ENCODE measurements at regions not wholly inside any gene's neighbourhood (a gene's known extent, or its start where the extent isn't known, plus 50 kb on each side); places are given as distances from the start of the nearest gene placed in this dataset.
"Not testable (repeated sequence)": the region's sequence is repeated elsewhere in the genome, so short reads cannot be mapped to it uniquely, and the experiment has no call there.

GRCh38 chrY:18904296-18904695 is 130.8 kb upstream of the HSFY2 start:
- H3K4me3 Mint-ChIP-seq, result no peak overlapping the region
- H3K27me3 Mint-ChIP-seq, result no peaks in the 10 kb centered on the region
- intact Hi-C loops (cut with micrococcal nuclease), result no loop called here
- H3K4me1 Mint-ChIP-seq (ENCODE audit: low read depth), result peaks cover 11% of the 10 kb centered on the region
- H3K36me3 Mint-ChIP-seq (ENCODE audit: low read depth), result no peaks in the 10 kb centered on the region
- no peaks in the 10 kb centered on the region for H3K9me3 Mint-ChIP-seq
- no peak overlapping the region for H3K27ac Mint-ChIP-seq

GRCh38 chrY:18891994-18892393 is 118.5 kb upstream of the HSFY2 start:
- intact Hi-C loops (cut with micrococcal nuclease), result no loop called here
- H3K27ac Mint-ChIP-seq, result no peak overlapping the region
- no peak overlapping the region for H3K4me3 Mint-ChIP-seq
- H3K4me1 Mint-ChIP-seq (ENCODE audit: low read depth), result no peaks in the 10 kb centered on the region
- H3K27me3 Mint-ChIP-seq, result no peaks in the 10 kb centered on the region
- peaks cover 19% of the 10 kb centered on the region for H3K9me3 Mint-ChIP-seq
- no peaks in the 10 kb centered on the region for H3K36me3 Mint-ChIP-seq (ENCODE audit: low read depth)

GRCh38 chrY:18889548-18889947 is 116.0 kb upstream of the HSFY2 start:
- no peaks in the 10 kb centered on the region for H3K36me3 Mint-ChIP-seq (ENCODE audit: low read depth)
- H3K27me3 Mint-ChIP-seq, result no peaks in the 10 kb centered on the region
- intact Hi-C loops (cut with micrococcal nuclease), result no loop called here
- no peaks in the 10 kb centered on the region for H3K4me1 Mint-ChIP-seq (ENCODE audit: low read depth)
- no peak overlapping the region for H3K27ac Mint-ChIP-seq
- no peak overlapping the region for H3K4me3 Mint-ChIP-seq
- peaks cover under 1% of the 10 kb centered on the region for H3K9me3 Mint-ChIP-seq

GRCh38 chrY:18884748-18885147 is 111.2 kb upstream of the HSFY2 start:
- H3K27ac Mint-ChIP-seq, result no peak overlapping the region
- H3K9me3 Mint-ChIP-seq, result no peaks in the 10 kb centered on the region
- intact Hi-C loops (cut with micrococcal nuclease), result no loop called here
- no peaks in the 10 kb centered on the region for H3K27me3 Mint-ChIP-seq
- no peaks in the 10 kb centered on the region for H3K36me3 Mint-ChIP-seq (ENCODE audit: low read depth)
- no peaks in the 10 kb centered on the region for H3K4me1 Mint-ChIP-seq (ENCODE audit: low read depth)
- H3K4me3 Mint-ChIP-seq, result no peak overlapping the region

- H3K27me3 Mint-ChIP-seq; H3K4me1 Mint-ChIP-seq (ENCODE audit: low read depth); H3K9me3 Mint-ChIP-seq; H3K4me3 Mint-ChIP-seq; intact Hi-C loops (cut with micrococcal nuclease); H3K36me3 Mint-ChIP-seq (ENCODE audit: low read depth); H3K27ac Mint-ChIP-seq: not testable (repeated sequence)
Observed at GRCh38 chrY:18869145-18869544, 95.6 kb upstream of the HSFY2 start.

GRCh38 chrY:18866887-18867551 is 93.5 kb upstream of the HSFY2 start:
- H3K9me3 Mint-ChIP-seq; H3K36me3 Mint-ChIP-seq (ENCODE audit: low read depth); intact Hi-C loops (cut with micrococcal nuclease); H3K4me1 Mint-ChIP-seq (ENCODE audit: low read depth); H3K27me3 Mint-ChIP-seq; H3K4me3 Mint-ChIP-seq; H3K27ac Mint-ChIP-seq: not testable (repeated sequence)

GRCh38 chrY:18860856-18861255 is 87.3 kb upstream of the HSFY2 start:
- H3K4me3 Mint-ChIP-seq; H3K4me1 Mint-ChIP-seq (ENCODE audit: low read depth); H3K9me3 Mint-ChIP-seq; H3K36me3 Mint-ChIP-seq (ENCODE audit: low read depth); H3K27me3 Mint-ChIP-seq; H3K27ac Mint-ChIP-seq; intact Hi-C loops (cut with micrococcal nuclease): not testable (repeated sequence)

GRCh38 chrY:18858484-18859191 is 85.1 kb upstream of the HSFY2 start:
- H3K4me1 Mint-ChIP-seq (ENCODE audit: low read depth); H3K27me3 Mint-ChIP-seq; H3K36me3 Mint-ChIP-seq (ENCODE audit: low read depth); intact Hi-C loops (cut with micrococcal nuclease); H3K9me3 Mint-ChIP-seq; H3K27ac Mint-ChIP-seq; H3K4me3 Mint-ChIP-seq: not testable (repeated sequence)

- H3K4me1 Mint-ChIP-seq (ENCODE audit: low read depth); H3K27ac Mint-ChIP-seq; H3K4me3 Mint-ChIP-seq; H3K36me3 Mint-ChIP-seq (ENCODE audit: low read depth); H3K27me3 Mint-ChIP-seq; intact Hi-C loops (cut with micrococcal nuclease); H3K9me3 Mint-ChIP-seq: not testable (repeated sequence)
Observed at GRCh38 chrY:18855184-18855583, 81.6 kb upstream of the HSFY2 start.

- not testable (repeated sequence) for H3K27ac Mint-ChIP-seq, H3K4me3 Mint-ChIP-seq
Observed at GRCh38 chrY:18853323-18853722, 79.8 kb upstream of the HSFY2 start.

GRCh38 chrY:18836643-18837042 is 63.1 kb upstream of the HSFY2 start:
- H3K27ac Mint-ChIP-seq; H3K4me3 Mint-ChIP-seq; H3K4me1 Mint-ChIP-seq (ENCODE audit: low read depth); H3K9me3 Mint-ChIP-seq; H3K36me3 Mint-ChIP-seq (ENCODE audit: low read depth); intact Hi-C loops (cut with micrococcal nuclease); H3K27me3 Mint-ChIP-seq: not testable (repeated sequence)

More at GRCh38 chrY:18853323-18853722, 79.8 kb upstream of the HSFY2 start:
- H3K27me3 Mint-ChIP-seq; H3K4me1 Mint-ChIP-seq (ENCODE audit: low read depth); H3K9me3 Mint-ChIP-seq; intact Hi-C loops (cut with micrococcal nuclease); H3K36me3 Mint-ChIP-seq (ENCODE audit: low read depth): not testable (repeated sequence)

All from dendritic cell treated with granulocyte-macrophage colony-stimulating factor and Interleukin-4, amounts not matched to agents 40 ng/mL and 50 ng/mL, for 4 days (primary cell).